Uterus (tissue), 3 donors: ENCODE measurements at regions not wholly inside any gene's neighbourhood (a gene's known extent, or its start where the extent isn't known, plus 50 kb on each side); places are given as distances from the start of the nearest gene placed in this dataset.

Source experiments
- DNase-seq, 2 donors: peaks; one replicate each; pipeline ENCODE4 v3.0.0-alpha.2; 2019 to 2020
- H3K27ac ChIP-seq, 2 donors: fragments of 200-600 bp; sonication (generic); 1 replicate in 1 of 2; 2 replicates in 1 of 2; pipeline ENCODE4 v1.5.1; 2016 to 2018
- H3K27me3 ChIP-seq, 2 donors: fragments of 200-600 bp; sonication (generic); one replicate each; pipeline ENCODE4 v1.5.1; 2018 to 2019; ENCODE audit warnings: control low read depth in 1 of 2
- H3K36me3 ChIP-seq, 2 donors: fragments of 200-600 bp; sonication (generic); one replicate each; pipeline ENCODE4 v1.5.1; 2019; ENCODE audit warnings: control low read depth in 1 of 2
- H3K4me1 ChIP-seq, 2 donors: fragments of 200-600 bp; sonication (generic); one replicate each; pipeline ENCODE4 v1.5.1; 2018 to 2019; ENCODE audit warnings: control low read depth in 1 of 2
- H3K4me3 ChIP-seq, 2 donors: fragments of 200-600 bp; sonication (generic); 1 replicate in 1 of 2; 2 replicates in 1 of 2; pipeline ENCODE4 v1.5.1; 2018 to 2019; ENCODE audit warnings: mild to moderate bottlenecking in 1 of 2
- H3K9me3 ChIP-seq, 2 donors: fragments of 200-600 bp; sonication (generic); one replicate each; pipeline ENCODE4 v1.5.1; 2019; ENCODE audit warnings: control low read depth in 1 of 2
- POLR2A ChIP-seq, 2 donors: fragments of 450-650 bp; IDR thresholded peaks; one replicate each; pipeline ENCODE4 v1.6.1; 2016; ENCODE audit warnings: antibody characterized with exemption in 2 of 2, mild to moderate bottlenecking in 1 of 2, moderate library complexity in 1 of 2
- intact Hi-C: fragments of 100-400 bp; cut with DNase I; formaldehyde crosslinking; loops from one replicate; pipeline ENCODE4 v1.15.1; 2023; ENCODE audit warnings: low total_unique reads
- TF ChIP-seq, protein P1 (sequence below), 4 experiments: fragments of 200-600 bp in 2 of 4; fragments of 450-650 bp in 2 of 4; sonication (generic) in 2 of 4; IDR thresholded peaks; one replicate each; pipeline ENCODE4 v1.5.1; 2016 to 2019; ENCODE audit warnings: antibody characterized with exemption in 4 of 4, mild to moderate bottlenecking in 2 of 4, moderate library complexity in 1 of 4
- donor health status: DM: yes; HTN: yes; CAD: no.

DNA sequence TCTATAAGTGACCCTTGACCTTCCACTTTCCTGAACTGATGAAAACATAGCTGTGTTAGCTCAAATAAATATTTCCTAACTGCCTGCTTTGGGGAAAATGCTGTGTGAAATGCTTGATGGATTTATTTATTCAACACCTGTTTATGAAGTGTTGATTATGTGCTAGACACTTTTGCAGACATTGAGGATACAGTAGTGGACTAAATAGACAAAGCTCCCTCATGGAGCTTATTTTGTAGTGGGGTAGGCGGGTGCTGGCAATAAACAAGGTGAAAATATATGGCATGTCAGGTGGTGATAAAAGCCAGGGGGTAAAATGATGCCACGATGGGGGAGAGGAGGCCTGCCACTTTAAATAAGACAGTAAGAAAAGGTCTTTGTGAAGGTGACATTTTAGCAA is 50.2 kb upstream of the TLR3 start:
- intact Hi-C loops: no loop called here
- DNase-seq: no peak
- H3K36me3 ChIP-seq: no peaks in the 10 kb centered on the region
- no peak overlapping the region for H3K27ac ChIP-seq
- H3K27me3 ChIP-seq: no peaks in the 10 kb centered on the region
- H3K4me3 ChIP-seq: no peak overlapping the region
- TF ChIP-seq POLR2A (IDR thresholded peaks at IDR 0.05): no peak
- TF ChIP-seq, protein P1, sequence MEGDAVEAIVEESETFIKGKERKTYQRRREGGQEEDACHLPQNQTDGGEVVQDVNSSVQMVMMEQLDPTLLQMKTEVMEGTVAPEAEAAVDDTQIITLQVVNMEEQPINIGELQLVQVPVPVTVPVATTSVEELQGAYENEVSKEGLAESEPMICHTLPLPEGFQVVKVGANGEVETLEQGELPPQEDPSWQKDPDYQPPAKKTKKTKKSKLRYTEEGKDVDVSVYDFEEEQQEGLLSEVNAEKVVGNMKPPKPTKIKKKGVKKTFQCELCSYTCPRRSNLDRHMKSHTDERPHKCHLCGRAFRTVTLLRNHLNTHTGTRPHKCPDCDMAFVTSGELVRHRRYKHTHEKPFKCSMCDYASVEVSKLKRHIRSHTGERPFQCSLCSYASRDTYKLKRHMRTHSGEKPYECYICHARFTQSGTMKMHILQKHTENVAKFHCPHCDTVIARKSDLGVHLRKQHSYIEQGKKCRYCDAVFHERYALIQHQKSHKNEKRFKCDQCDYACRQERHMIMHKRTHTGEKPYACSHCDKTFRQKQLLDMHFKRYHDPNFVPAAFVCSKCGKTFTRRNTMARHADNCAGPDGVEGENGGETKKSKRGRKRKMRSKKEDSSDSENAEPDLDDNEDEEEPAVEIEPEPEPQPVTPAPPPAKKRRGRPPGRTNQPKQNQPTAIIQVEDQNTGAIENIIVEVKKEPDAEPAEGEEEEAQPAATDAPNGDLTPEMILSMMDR (IDR thresholded peaks at IDR 0.05): no peak
- no peaks in the 10 kb centered on the region for H3K4me1 ChIP-seq
- H3K9me3 ChIP-seq: no peaks in the 10 kb centered on the region
